Activated T-cell treated with anti-CD3 and anti-CD28 coated beads, Interleukin-2, amount 50 U/mL, for 4 hours (primary cell): ENCODE measurements at regions not wholly inside any gene's neighbourhood (a gene's known extent, or its start where the extent isn't known, plus 50 kb on each side); places are given as distances from the start of the nearest gene placed in this dataset.

Experiments
- ATAC-seq, 2 donors: fragments of 200-7000 bp; cut with Tn5 transposase; one replicate each; pipeline ENCODE4 v1.10.0; 2021
- DNase-seq: peaks from one replicate; pipeline ENCODE4 v3.0.0-alpha.2; 2020
- H3K27me3 Mint-ChIP-seq: one replicate; pipeline ENCODE4 v1.8.0; 2021; ENCODE audit warnings: low read depth, mixed read lengths
- H3K36me3 Mint-ChIP-seq: one replicate; pipeline ENCODE4 v1.8.0; 2022; ENCODE audit warnings: mixed read lengths; ENCODE audit not compliant: insufficient read depth
- H3K4me1 Mint-ChIP-seq: one replicate; pipeline ENCODE4 v1.8.0; 2021; ENCODE audit warnings: low read depth, mixed read lengths
- H3K4me3 Mint-ChIP-seq: one replicate; pipeline ENCODE4 v1.8.0; 2021; ENCODE audit warnings: mild to moderate bottlenecking, moderate library complexity, mixed read lengths
- H3K9me3 Mint-ChIP-seq: one replicate; pipeline ENCODE4 v1.8.0; 2021; ENCODE audit warnings: mixed read lengths

DNA sequence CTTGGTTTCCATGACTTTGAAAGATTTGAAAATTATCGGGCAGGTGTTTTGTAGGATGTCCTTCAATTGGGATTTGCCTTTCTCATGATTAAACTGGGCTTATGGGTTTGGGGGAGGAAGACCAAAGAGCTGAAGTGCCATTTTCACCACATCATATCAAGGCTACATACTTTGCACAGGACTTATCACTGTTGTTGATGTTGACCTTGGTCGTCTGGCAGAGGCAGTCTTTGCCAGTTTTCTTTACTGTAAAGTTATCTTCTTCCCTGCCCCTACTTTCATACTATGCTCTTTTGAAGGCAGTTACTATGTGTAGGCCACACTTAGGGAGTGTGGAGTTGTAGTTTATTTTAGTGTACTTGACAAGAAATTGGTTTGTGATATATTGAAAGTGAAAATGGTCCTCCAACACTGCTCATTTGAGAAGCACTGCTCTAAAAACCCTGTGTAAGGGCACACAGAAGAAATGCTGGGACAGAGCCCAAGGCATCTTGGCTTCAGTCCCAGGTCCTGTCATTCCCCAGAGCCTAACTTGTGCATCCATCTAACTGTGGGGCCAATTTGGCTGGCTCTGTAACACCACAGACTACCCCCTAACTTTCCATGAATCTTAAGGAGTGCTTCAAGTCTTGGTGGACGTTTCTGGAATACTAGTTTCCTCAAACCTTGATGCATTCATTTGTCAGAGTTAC, 384.9 kb downstream of the KCNRG start:
- Mint-ChIP-seq H3K36me3 (no peaks in the 10 kb centered on the region), H3K27me3 (no peaks in the 10 kb centered on the region), H3K4me3 (no peak overlapping the region), H3K4me1 (no peaks in the 10 kb centered on the region), H3K9me3 (no peaks in the 10 kb centered on the region)
- DNase-seq: no peak
- no peak for ATAC-seq

DNA sequence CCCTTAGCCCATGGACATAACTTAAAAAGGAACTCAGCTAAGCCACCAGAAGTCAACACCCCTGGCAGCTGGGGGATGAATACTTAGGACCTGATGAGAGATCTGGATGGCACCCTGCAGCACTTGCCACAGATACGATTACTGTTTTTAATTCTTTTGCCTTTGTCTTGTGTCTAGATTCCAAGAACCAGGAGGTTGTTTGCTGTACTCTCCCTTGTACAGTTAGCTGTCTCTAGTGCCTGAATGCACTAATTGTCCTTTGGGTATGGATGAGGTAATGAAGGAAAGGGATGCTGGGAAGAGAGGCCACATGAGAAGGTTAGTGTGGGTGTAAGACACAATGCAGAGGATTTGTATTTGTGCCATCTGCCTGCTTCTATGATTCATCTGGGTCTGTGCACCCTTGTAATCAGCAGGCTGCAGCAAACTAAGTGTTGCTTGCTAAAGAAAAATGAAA, 385.8 kb downstream of the KCNRG start:
- Mint-ChIP-seq H3K9me3 (no peaks in the 10 kb centered on the region), H3K4me1 (no peaks in the 10 kb centered on the region), H3K36me3 (no peaks in the 10 kb centered on the region), H3K4me3 (no peak overlapping the region), H3K27me3 (no peaks in the 10 kb centered on the region)
- DNase-seq (no peak), ATAC-seq (no peak)

DNA sequence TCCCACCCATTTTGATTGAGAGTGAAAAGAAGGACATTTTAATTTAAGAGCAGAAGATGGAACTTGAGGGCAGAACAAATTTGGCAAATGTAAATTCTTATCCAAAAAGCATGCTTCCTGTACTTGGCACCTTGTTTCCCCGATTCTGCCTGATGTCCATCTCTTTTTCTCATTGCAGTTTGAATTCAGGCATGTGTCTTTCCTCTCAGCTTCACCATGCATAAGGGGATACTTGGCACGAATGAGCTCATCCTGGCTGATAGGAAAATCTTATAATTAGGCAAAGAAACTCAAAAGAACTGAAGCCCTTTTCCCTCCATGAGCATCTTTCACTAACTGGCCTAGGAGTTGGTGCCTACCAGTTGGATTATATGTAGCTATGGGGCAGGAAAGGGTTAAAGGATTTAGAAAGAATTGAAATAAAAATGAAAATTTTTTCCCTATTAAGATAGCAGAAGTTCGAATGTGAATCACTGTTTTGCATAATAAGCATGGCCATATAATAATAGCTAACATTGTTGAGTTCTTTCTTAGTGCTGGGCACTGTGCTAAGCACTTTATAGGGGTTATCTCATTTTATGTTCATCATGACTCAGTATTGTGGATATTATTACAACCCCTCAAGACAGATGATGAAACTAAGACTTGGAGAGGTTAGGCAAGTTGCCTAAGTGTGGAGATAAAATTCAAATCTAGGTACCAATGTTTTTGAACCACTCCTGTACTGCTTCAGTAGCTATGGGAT, 386.6 kb downstream of the KCNRG start:
- ATAC-seq: no peak
- Mint-ChIP-seq H3K4me1 (no peaks in the 10 kb centered on the region), H3K9me3 (no peaks in the 10 kb centered on the region)

DNA sequence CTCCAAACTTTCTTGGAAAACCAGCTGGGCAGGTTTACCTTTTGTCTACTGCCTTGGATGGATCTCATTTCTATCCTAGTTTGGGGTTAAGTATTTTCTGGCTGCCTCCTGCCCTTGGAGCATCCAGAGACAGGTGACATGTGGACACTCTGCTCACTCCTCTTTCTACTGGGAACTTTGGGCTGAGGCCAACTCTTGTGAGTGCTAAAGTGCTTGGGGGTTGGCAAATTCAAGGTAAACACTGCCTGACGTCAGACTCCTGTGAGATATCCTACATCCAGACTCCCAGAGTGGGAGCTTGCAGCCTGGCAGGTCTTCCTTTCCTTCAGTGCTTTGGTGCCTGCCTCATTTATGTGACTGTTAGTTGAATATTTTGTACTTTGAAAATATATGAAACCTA, 388.1 kb downstream of the KCNRG start:
- no peaks in the 10 kb centered on the region for H3K4me1 Mint-ChIP-seq
- no peak for DNase-seq
- no peak for ATAC-seq
- H3K4me3 Mint-ChIP-seq: no peak overlapping the region
- no peaks in the 10 kb centered on the region for H3K9me3 Mint-ChIP-seq
- H3K36me3 Mint-ChIP-seq: no peaks in the 10 kb centered on the region
- no peaks in the 10 kb centered on the region for H3K27me3 Mint-ChIP-seq

More for the DNA sequence above, 386.6 kb downstream of the KCNRG start:
- Mint-ChIP-seq H3K27me3 (no peaks in the 10 kb centered on the region), H3K36me3 (no peaks in the 10 kb centered on the region), H3K4me3 (no peak overlapping the region)
- no peak for DNase-seq

DNA sequence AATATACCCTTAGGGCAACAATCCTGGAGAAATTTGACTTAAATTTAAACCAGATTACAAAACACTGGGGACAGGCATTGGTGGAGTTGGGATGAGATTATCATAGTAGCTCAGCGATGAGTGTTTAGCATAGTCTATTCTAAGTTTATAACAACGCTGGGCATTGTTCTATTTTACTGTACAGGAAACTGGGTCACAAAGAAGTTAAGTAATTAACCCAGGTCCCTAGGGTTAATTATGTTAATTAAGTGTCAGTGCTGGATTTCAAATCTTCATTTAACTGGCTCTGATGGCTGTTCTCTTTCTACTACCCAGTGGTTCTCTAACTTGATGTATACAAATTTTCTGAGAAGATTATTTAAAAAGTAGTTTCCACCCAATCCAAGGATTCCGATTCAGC, 388.9 kb downstream of the KCNRG start:
- no peaks in the 10 kb centered on the region for H3K36me3 Mint-ChIP-seq
- no peaks in the 10 kb centered on the region for H3K9me3 Mint-ChIP-seq
- DNase-seq (no peak), ATAC-seq (no peak)
- H3K4me1 Mint-ChIP-seq: no peaks in the 10 kb centered on the region
- no peaks in the 10 kb centered on the region for H3K27me3 Mint-ChIP-seq
- H3K4me3 Mint-ChIP-seq: no peak overlapping the region

DNA sequence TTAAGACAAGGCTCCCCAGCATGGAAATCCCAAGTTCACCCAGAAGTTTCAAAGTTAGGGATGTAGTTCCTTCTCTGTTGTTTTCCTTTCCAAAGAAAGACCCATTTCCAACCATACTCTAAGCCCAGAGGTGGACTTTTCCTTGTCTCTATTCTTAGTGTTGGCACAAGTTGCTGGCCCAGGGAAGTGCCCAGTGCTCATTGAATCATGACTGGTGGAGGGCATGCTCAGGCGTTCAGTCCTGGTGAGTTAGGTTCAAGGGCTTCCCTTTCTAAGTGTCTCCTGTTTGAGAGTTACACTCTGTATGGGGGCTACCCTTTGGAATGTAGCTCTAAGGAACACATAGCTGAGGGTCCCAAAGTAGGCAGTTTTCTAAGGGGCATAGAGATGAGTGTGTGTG, 389.5 kb downstream of the KCNRG start:
- no peaks in the 10 kb centered on the region for H3K4me1 Mint-ChIP-seq
- H3K9me3 Mint-ChIP-seq: no peaks in the 10 kb centered on the region
- H3K36me3 Mint-ChIP-seq: no peaks in the 10 kb centered on the region
- H3K4me3 Mint-ChIP-seq: no peak overlapping the region
- DNase-seq (no peak), ATAC-seq (no peak)
- H3K27me3 Mint-ChIP-seq: no peaks in the 10 kb centered on the region

DNA sequence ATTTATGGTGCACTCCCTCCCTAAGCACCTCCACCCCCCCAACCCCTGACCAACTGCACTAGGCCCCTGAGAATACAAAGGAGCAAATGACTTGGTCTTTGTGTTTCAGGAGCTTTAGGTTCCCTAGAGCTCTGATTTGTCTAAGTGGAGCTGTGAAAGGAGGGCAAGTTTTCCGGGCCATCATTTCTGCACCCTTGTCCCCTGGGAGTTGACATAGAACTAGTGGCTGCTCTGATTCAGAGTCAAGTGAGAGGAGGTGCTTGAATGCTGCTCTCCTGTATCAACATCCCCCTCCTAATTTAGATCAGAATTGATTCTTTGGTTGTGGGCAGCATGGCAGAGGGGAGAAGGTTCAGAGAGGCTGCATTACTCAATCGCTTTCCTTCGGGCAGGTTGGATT, 391.6 kb downstream of the KCNRG start:
- DNase-seq: no peak
- Mint-ChIP-seq H3K9me3 (no peaks in the 10 kb centered on the region), H3K27me3 (no peaks in the 10 kb centered on the region), H3K4me3 (no peak overlapping the region), H3K4me1 (no peaks in the 10 kb centered on the region), H3K36me3 (no peaks in the 10 kb centered on the region)
- ATAC-seq: no peak

DNA sequence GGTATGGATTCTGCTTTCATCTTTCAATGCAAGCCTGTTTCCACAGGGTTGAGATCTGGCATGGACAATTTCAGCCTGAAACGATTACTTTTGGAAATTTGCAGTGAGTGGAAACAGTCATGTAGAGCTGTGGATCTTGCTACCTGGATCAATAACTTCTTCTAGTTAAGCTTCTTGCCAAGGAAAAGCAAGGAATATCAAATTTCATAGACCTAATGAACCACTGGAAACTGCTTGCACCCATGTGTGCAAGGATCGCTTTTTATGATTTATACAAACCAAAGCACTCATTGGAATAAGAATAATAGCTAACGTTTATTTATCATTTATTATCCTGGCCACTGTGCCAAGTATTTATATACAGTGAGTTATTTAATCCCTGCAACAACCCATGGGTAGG, 392.8 kb downstream of the KCNRG start:
- Mint-ChIP-seq H3K4me1 (no peaks in the 10 kb centered on the region), H3K9me3 (no peaks in the 10 kb centered on the region)

DNA sequence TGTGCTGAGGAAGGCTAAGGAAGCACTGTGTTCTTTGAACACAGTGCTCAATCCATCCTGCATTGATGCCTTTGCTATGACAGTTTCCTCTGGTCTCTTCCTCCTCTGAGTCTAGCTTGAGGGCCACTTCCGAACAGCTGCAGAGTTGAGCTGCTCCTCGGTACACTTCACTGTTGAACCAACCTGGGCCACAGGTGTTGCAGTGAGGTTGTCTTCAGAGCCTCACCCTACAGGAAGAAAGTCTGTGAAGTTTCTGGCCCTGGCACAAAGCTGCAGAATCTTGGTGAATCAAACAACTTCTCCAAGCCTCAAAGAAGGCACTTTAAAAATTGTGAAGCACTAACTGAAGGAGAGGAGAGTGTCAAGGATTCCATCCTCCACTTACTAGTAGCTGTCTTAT, 394.0 kb downstream of the KCNRG start:
- Mint-ChIP-seq H3K4me1 (no peaks in the 10 kb centered on the region), H3K27me3 (no peaks in the 10 kb centered on the region), H3K9me3 (no peaks in the 10 kb centered on the region), H3K4me3 (no peak overlapping the region), H3K36me3 (no peaks in the 10 kb centered on the region)
- DNase-seq: no peak
- no peak for ATAC-seq

More for the DNA sequence above, 392.8 kb downstream of the KCNRG start:
- no peak for DNase-seq
- H3K4me3 Mint-ChIP-seq: no peak overlapping the region
- H3K36me3 Mint-ChIP-seq: no peaks in the 10 kb centered on the region
- no peak for ATAC-seq
- H3K27me3 Mint-ChIP-seq: no peaks in the 10 kb centered on the region

DNA sequence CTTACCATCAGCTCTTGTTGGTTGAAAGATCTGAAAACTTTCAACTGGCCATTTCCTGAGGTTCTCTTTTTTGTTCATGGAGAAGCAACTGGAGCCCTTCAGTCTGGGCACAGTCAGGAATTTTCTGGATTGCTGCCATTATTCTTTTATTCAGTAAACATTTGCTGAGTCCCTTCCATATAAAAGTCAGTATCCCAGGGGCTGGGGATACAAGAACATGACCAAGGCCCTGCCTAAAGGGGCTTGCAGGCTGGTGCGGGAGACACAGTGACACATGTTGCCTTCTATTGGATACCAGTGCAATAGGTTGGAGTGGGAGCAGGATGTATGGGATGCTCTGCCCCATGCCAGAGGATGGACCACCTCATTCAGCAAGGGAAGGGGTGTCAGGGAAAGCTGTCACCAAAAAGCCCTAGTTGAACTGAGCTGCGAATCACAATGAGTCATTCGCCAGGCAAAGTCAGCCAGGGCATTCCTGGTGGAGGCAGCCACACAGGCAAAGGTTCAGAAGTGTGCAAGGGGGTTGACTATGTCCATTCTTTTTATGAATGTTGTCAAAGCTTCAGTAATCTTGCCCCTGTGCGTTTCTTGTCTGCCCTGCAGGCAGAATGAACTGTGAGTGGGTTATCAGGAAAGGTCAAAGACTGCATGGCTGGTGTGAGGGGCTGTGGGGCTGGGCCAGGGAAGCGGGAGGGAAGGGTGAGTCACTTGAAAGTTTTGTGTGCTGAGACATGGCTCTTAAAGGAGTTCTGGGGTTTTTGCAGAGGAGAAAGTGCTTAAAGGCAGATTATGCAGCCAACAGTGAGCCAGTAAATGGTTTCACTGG, 395.9 kb downstream of the KCNRG start:
- peak; percentile 46 to 73 for ATAC-seq
- Mint-ChIP-seq H3K9me3 (peaks cover 10% of the 10 kb centered on the region), H3K27me3 (no peaks in the 10 kb centered on the region)

DNA sequence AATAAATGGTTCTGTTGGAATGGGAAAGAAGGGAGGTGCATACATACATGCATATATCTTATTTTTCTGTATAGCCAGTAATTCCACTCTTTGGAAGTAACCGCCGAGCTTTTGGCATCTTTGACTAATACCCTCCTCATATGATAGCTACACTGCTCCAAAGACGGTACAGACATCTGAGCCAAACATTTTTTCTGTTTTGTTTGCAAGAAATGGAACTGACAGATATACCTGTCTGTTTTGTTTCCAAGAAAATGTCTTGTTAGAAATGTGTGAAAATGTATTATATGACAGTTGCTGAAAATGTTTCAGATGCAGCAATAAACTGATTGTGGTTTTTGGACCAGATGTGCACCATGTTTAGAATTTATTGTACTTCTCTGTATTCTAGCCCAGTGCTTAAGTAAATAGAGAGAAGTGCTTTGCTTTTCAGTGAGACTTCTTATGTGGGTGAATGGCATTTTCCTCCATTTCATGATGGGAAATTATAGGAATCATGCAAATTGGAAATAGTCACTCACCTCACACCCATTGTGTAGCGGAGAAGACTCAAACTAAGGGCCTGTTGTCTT, 396.9 kb downstream of the KCNRG start:
- no peaks in the 10 kb centered on the region for H3K27me3 Mint-ChIP-seq
- ATAC-seq: no peak
- no peaks in the 10 kb centered on the region for H3K36me3 Mint-ChIP-seq
- DNase-seq: no peak
- H3K4me1 Mint-ChIP-seq: no peaks in the 10 kb centered on the region
- H3K4me3 Mint-ChIP-seq: no peak overlapping the region
- peaks cover 10% of the 10 kb centered on the region for H3K9me3 Mint-ChIP-seq

More for the DNA sequence above, 395.9 kb downstream of the KCNRG start:
- no peak for DNase-seq
- Mint-ChIP-seq H3K4me1 (no peaks in the 10 kb centered on the region), H3K4me3 (no peak overlapping the region), H3K36me3 (no peaks in the 10 kb centered on the region)

DNA sequence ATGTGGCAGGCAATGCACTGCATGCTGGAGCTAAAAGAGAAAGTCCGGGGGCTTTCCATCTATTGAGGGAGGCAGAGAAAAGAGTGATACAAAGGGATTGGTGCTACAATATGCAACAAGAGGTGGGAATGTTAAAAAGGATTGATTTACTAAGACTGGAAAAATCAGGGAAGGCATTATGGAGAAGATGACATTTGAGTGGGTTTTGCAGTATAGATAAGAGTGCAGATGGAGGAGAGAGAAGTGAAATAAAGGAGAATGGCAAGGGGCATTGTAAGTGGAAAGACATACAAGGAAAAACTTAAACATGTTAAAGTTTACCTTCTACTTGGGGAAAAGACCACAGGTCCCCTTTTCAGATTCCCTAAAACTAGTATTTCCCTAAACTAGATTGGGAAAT, 399.4 kb downstream of the KCNRG start:
- H3K4me1 Mint-ChIP-seq: no peaks in the 10 kb centered on the region
- DNase-seq: no peak
- H3K4me3 Mint-ChIP-seq: no peak overlapping the region
- ATAC-seq: no peak
- no peaks in the 10 kb centered on the region for H3K36me3 Mint-ChIP-seq
- H3K9me3 Mint-ChIP-seq: peaks cover 10% of the 10 kb centered on the region
- H3K27me3 Mint-ChIP-seq: no peaks in the 10 kb centered on the region

DNA sequence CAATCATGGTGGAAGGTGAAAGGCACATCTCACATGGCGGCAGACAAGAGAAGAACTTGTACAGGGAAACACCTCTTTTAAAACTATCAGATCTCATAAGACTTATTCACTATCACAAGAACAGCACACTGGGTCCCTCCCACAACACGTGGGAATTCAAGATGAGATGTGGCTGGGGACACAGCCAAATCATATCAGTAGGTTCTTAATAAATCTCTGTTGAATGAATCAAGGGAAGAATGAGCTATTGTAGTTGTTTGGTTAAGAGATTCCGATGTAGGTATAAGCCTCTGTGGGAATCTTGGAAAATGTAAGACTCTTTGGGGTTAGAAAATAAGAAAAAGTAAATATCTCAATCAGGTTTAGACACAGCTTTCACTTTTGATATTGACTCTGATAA, 400.2 kb downstream of the KCNRG start:
- Mint-ChIP-seq H3K4me1 (no peaks in the 10 kb centered on the region), H3K9me3 (peaks cover 10% of the 10 kb centered on the region), H3K36me3 (no peaks in the 10 kb centered on the region), H3K4me3 (no peak overlapping the region), H3K27me3 (no peaks in the 10 kb centered on the region)
- ATAC-seq: no peak
- no peak for DNase-seq

DNA sequence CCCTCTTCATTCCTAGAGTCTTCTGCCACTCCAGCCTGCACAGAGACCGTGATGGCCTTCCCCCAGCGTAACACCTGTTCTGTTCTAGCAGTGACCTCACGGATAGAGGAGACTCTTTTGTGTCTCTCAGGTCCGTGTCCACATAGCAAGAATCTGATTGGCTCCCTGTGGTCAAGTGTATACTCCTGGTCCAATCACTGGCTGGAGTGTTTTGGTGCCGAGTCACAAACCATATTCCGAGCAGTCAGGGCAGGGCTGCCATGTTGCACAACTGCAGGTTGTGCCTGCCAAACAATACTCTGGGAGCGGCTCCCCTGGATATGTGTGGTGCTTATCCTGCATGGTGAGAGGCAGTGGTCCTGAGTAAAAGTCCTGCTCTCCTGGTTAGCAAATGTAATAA, 402.4 kb downstream of the KCNRG start:
- no peaks in the 10 kb centered on the region for H3K27me3 Mint-ChIP-seq
- H3K36me3 Mint-ChIP-seq: no peaks in the 10 kb centered on the region
- H3K9me3 Mint-ChIP-seq: peaks cover 10% of the 10 kb centered on the region
- ATAC-seq (no peak), DNase-seq (no peak)
- H3K4me1 Mint-ChIP-seq: peaks cover 12% of the 10 kb centered on the region
- no peak overlapping the region for H3K4me3 Mint-ChIP-seq
